KMS-11 (cell line): ENCODE measurements at regions not wholly inside any gene's neighbourhood (a gene's known extent, or its start where the extent isn't known, plus 50 kb on each side); places are given as distances from the start of the nearest gene placed in this dataset.

Experiments
- H2AFZ ChIP-seq: fragments of 200-600 bp; sonication (generic); 2 replicates; pipeline ENCODE4 v1.6.1; 2016; ENCODE audit warnings: antibody characterized with exemption, mixed run types, low read depth
- H3K27ac ChIP-seq: fragments of 200-600 bp; sonication (generic); 2 replicates; pipeline ENCODE4 v1.6.1; 2016; ENCODE audit warnings: mild to moderate bottlenecking, mixed run types
- H3K27me3 ChIP-seq: fragments of 200-600 bp; sonication (generic); 2 replicates; pipeline ENCODE4 v1.6.1; 2017; ENCODE audit warnings: mild to moderate bottlenecking, low read depth, mixed run types, moderate library complexity; ENCODE audit not compliant: insufficient read depth
- H3K36me3 ChIP-seq: fragments of 200-600 bp; sonication (generic); 2 replicates; pipeline ENCODE4 v1.6.1; 2017; ENCODE audit warnings: mild to moderate bottlenecking, mixed run types; ENCODE audit not compliant: insufficient read depth
- H3K4me1 ChIP-seq: fragments of 200-600 bp; sonication (generic); 2 replicates; pipeline ENCODE4 v1.6.1; 2016; ENCODE audit warnings: mild to moderate bottlenecking, low read depth, mixed run types; ENCODE audit not compliant: poor library complexity, severe bottlenecking
- H3K4me2 ChIP-seq: fragments of 200-600 bp; sonication (generic); 2 replicates; pipeline ENCODE4 v1.7.0; 2016; ENCODE audit warnings: mild to moderate bottlenecking, mixed run types
- H3K4me3 ChIP-seq: fragments of 200-600 bp; sonication (generic); IDR thresholded peaks from 2 replicates; pipeline ENCODE4 v1.6.1; 2017; ENCODE audit warnings: low read depth, low read length, mixed read lengths; ENCODE audit not compliant: insufficient read depth
- H3K79me2 ChIP-seq: fragments of 200-600 bp; sonication (generic); 2 replicates; pipeline ENCODE4 v1.6.1; 2016; ENCODE audit warnings: low read depth, mixed run types; ENCODE audit not compliant: insufficient read depth
- H3K9ac ChIP-seq: fragments of 200-600 bp; sonication (generic); 2 replicates; pipeline ENCODE4 v1.6.1; 2016; ENCODE audit warnings: mild to moderate bottlenecking, mixed run types
- H4K20me1 ChIP-seq: fragments of 200-600 bp; sonication (generic); 2 replicates; pipeline ENCODE4 v1.6.1; 2016; ENCODE audit warnings: mild to moderate bottlenecking, mixed run types; ENCODE audit not compliant: insufficient read depth
- TF ChIP-seq, protein P1 (sequence below): fragments of 200-600 bp; sonication (generic); conservative IDR thresholded peaks from 2 replicates; pipeline ENCODE4 v1.6.1; 2017; ENCODE audit warnings: low read depth, mild to moderate bottlenecking, antibody characterized with exemption, low read length, moderate library complexity, mixed read lengths

GRCh38 chr7:109125001-109125400, 555.3 kb downstream of the DNAJB9 start:
- Histone ChIP-seq H4K20me1 (no peaks in the 10 kb centered on the region), H3K27ac (no peak overlapping the region), H3K4me3 (no peak overlapping the region), H3K79me2 (no peaks in the 10 kb centered on the region), H3K36me3 (no peaks in the 10 kb centered on the region), H2AFZ (no peak overlapping the region), H3K9ac (no peak overlapping the region), H3K4me1 (no peaks in the 10 kb centered on the region), H3K27me3 (no peaks in the 10 kb centered on the region), H3K4me2 (no peak overlapping the region)
- TF ChIP-seq, protein P1, sequence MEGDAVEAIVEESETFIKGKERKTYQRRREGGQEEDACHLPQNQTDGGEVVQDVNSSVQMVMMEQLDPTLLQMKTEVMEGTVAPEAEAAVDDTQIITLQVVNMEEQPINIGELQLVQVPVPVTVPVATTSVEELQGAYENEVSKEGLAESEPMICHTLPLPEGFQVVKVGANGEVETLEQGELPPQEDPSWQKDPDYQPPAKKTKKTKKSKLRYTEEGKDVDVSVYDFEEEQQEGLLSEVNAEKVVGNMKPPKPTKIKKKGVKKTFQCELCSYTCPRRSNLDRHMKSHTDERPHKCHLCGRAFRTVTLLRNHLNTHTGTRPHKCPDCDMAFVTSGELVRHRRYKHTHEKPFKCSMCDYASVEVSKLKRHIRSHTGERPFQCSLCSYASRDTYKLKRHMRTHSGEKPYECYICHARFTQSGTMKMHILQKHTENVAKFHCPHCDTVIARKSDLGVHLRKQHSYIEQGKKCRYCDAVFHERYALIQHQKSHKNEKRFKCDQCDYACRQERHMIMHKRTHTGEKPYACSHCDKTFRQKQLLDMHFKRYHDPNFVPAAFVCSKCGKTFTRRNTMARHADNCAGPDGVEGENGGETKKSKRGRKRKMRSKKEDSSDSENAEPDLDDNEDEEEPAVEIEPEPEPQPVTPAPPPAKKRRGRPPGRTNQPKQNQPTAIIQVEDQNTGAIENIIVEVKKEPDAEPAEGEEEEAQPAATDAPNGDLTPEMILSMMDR = no peak

DNA sequence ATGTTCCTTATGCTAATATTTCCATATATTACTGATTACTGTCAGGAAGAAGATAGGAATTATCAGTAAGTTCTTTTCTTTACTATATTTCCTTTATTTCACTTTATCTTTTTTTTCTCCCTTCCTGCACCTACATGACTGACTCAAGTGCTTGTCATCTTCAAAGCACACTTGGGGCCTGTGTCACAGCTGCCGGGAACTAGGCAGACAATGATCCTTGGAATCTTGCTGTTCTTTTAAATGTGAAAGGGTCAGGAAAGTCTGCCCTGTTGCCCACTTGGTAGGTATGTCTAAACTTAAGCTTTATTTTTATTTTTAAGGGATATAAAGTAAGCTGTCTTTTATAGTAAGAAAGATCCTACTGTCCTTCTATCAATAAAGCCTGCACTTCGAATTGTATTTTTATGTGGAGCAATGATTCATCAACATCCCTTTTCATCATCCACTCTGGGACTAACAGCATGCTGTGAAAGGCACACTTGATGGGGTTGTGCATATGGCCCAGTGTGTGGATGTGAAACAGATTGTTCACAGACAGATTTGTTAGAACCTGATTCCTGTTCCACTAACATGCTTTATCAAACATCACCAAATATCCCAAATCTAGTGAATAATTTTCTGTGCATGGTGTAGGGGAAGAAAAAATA, 556.9 kb downstream of the DNAJB9 start:
- H3K9ac ChIP-seq = no peak overlapping the region
- H3K4me2 ChIP-seq = no peak overlapping the region
- no peak overlapping the region for H3K27ac ChIP-seq
- TF ChIP-seq, protein P1 = no peak
- H3K27me3 ChIP-seq = no peaks in the 10 kb centered on the region
- no peaks in the 10 kb centered on the region for H3K79me2 ChIP-seq
- H3K4me3 ChIP-seq = no peak overlapping the region
- H2AFZ ChIP-seq = no peak overlapping the region
- no peaks in the 10 kb centered on the region for H3K36me3 ChIP-seq
- no peaks in the 10 kb centered on the region for H4K20me1 ChIP-seq
- H3K4me1 ChIP-seq = no peaks in the 10 kb centered on the region

- TF ChIP-seq, protein P1 = no peak
- Histone ChIP-seq H3K4me3 (no peak overlapping the region), H3K4me2 (no peak overlapping the region), H4K20me1 (no peaks in the 10 kb centered on the region), H3K79me2 (no peaks in the 10 kb centered on the region), H3K27ac (no peak overlapping the region), H2AFZ (no peak overlapping the region), H3K9ac (no peak overlapping the region), H3K36me3 (no peaks in the 10 kb centered on the region), H3K27me3 (no peaks in the 10 kb centered on the region), H3K4me1 (no peaks in the 10 kb centered on the region)
These were observed 557.5 kb downstream of the DNAJB9 start for GRCh38 chr7:109127145-109127544.

- Histone ChIP-seq H3K79me2 (no peaks in the 10 kb centered on the region), H3K27me3 (no peaks in the 10 kb centered on the region), H3K4me2 (no peak overlapping the region), H3K27ac (no peak overlapping the region), H2AFZ (no peak overlapping the region), H4K20me1 (no peaks in the 10 kb centered on the region), H3K4me1 (no peaks in the 10 kb centered on the region), H3K9ac (no peak overlapping the region), H3K4me3 (no peak overlapping the region), H3K36me3 (no peaks in the 10 kb centered on the region)
- TF ChIP-seq, protein P1 = no peak
These were observed 561.5 kb downstream of the DNAJB9 start for GRCh38 chr7:109131141-109131540.
